ENCODE measurements at regions not wholly inside any gene's neighbourhood (a gene's known extent, or its start where the extent isn't known, plus 50 kb on each side); places are given as distances from the start of the nearest gene placed in this dataset.

- TF ChIP-seq, protein P1, sequence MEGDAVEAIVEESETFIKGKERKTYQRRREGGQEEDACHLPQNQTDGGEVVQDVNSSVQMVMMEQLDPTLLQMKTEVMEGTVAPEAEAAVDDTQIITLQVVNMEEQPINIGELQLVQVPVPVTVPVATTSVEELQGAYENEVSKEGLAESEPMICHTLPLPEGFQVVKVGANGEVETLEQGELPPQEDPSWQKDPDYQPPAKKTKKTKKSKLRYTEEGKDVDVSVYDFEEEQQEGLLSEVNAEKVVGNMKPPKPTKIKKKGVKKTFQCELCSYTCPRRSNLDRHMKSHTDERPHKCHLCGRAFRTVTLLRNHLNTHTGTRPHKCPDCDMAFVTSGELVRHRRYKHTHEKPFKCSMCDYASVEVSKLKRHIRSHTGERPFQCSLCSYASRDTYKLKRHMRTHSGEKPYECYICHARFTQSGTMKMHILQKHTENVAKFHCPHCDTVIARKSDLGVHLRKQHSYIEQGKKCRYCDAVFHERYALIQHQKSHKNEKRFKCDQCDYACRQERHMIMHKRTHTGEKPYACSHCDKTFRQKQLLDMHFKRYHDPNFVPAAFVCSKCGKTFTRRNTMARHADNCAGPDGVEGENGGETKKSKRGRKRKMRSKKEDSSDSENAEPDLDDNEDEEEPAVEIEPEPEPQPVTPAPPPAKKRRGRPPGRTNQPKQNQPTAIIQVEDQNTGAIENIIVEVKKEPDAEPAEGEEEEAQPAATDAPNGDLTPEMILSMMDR (IDR thresholded peaks at IDR 0.05), result no peak
- TF ChIP-seq POLR2A (IDR thresholded peaks at IDR 0.05; ENCODE audit: low read depth), result no peak
- TF ChIP-seq POLR2AphosphoS5 (IDR thresholded peaks at IDR 0.05), result no peak
Observed at GRCh38 chr1:218090459-218090858, 194.6 kb upstream of the RRP15 start.

All from esophagus muscularis mucosa (tissue), 3 donors.